HG02840 (cell line): ENCODE measurements at regions not wholly inside any gene's neighbourhood (a gene's known extent, or its start where the extent isn't known, plus 50 kb on each side); places are given as distances from the start of the nearest gene placed in this dataset.

Experiments
- ATAC-seq: cut with Tn5 transposase; IDR thresholded peaks from one replicate; pipeline ENCODE4 v1.9.1; 2021; ENCODE audit warnings: mild to moderate bottlenecking, moderate library complexity, moderate number of reproducible peaks; ENCODE audit not compliant: unreplicated experiment, low FRiP score

- ATAC-seq = no peak
Observed at GRCh38 chr22:46052801-46053562, 76.0 kb upstream of the WNT7B start.

DNA sequence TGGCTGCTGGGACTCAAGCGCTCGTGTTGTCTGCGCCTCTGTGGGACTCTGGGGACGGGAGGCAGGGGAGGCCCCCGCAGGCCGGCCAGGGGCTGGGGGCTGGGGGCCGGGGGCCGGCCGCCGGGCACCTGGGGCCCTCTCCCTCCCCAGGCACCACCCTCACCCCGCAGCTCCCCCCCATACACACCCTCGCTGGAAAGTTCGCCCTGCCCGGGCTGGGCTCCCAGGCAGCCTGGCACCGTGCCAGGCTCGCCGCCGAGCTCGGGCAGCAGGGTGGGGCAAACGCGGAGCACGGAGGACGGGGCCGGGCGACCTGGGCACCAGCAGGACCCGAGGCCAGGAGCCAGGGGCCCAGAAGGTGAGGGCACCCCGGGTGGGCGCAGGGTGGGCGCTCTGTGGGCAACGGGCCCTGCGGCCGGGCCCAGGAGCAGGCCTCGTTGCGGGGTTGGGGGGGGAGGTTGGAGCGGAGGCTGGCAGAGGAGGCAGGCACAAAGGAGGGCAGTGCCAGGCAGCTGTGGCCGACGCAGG, 76.7 kb upstream of the WNT7B start:
- ATAC-seq = no peak

DNA sequence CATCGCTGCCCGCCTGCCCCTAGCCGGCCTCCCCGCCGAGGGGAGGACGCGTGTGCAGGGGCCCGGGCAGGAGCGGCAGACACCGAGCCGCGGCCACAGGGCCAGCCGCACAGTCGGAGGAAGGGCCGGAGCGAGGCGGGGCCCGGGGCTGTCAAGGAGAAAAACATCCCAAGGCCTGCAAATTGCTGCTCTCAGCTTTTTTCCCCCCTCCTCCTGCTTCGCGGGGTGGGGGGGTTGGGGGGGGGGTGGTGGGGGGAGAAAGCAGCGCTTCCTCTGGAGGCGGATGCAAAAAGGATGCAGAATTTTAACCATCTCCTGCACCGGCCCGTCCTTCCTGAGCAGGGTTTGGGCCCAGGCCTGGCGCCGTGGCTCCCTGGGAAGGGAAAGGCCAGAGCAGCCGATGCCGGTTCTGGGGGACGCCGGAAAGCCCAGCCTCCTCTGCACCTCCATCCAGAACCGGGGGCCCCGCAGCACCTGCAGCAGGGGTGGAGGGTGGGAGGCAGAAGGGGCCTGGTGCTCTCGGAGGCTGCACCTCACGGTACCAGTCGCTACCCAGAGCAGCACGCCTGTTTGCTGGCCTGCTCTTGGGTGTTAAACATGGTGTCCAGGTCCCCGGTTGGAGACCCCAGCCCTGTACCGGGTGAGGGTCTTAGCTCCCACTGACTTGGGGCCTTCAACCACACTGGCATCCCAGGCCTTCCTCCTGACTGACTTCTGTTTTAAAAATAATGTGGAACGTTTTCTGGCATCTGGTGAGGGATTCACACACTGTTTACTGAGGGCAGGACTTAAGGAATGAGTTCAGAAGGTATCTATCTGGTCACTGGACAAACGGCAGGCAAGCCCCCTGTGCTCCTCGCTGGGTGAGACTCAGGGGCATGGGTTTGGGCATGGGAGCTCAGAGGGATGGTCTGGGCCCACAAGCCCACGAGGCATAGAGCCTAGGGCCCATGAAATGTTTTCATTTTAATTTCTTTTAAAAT, 77.4 kb upstream of the WNT7B start:
- no peak for ATAC-seq

DNA sequence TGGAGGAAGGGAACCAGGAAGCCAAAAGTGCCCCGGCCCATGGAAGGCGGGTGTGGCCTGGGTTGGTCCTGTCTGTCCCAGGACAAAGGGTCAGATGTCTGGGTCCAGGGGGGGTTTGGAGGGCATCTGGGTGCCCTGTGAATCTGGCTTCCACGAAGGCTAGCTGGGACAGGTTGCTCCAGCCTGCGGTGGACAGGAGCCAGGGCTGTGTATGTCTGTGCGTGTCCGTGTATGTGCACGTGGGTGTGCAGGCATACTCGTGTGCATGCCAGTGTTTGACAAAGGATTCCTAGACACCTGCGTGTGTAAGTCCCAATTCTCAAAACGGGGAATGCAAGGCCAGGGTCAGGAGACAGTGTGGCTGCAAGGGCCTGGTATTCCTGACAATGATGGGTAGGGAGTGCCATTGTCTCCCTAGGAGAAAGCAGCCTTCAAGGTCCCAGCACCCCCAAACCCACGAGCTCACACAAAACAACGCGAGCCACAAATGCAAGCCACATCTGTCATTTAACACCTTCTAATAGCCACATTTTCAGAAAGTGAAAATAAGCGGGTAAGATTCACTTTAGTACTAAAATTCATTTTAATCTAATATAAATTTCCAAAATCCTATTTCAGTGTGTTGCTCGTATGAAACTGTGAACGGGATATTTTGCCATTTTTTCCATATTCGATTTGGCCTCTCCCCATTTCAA, 78.4 kb upstream of the WNT7B start:
- no peak for ATAC-seq

DNA sequence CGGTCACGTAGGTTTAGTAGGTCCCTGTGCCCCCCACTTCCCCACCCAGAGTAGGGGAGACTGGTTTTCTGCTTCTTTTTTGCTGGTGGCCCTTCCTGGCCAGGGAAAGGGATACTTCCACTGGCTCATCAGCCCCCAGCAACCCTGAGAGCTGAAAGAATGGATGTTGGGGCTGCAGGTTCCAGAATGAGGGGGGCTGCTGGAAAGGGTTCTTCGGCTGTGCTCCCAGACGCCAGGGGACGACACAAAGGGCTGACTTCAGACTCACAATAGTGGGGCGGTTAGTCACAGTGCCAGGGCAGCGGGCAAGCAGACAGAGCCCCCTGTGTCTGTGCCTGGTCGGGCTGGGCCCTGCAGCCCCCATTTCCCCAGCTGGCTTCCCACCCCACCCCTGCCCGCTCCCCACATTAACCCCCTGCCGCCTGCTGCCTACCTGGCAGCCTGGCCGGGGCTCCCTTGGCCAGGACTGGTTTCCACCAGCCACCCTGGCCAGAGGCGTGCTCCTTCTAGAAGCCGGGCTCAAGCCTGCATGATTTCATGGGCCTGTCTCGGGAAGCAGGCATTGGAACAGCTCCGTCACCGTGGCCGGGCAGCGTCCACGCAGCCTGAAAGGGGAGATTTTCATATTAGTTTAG, 79.1 kb upstream of the WNT7B start:
- no peak for ATAC-seq

- no peak for ATAC-seq
Observed at GRCh38 chr22:46056546-46057245, 79.7 kb upstream of the WNT7B start.

DNA sequence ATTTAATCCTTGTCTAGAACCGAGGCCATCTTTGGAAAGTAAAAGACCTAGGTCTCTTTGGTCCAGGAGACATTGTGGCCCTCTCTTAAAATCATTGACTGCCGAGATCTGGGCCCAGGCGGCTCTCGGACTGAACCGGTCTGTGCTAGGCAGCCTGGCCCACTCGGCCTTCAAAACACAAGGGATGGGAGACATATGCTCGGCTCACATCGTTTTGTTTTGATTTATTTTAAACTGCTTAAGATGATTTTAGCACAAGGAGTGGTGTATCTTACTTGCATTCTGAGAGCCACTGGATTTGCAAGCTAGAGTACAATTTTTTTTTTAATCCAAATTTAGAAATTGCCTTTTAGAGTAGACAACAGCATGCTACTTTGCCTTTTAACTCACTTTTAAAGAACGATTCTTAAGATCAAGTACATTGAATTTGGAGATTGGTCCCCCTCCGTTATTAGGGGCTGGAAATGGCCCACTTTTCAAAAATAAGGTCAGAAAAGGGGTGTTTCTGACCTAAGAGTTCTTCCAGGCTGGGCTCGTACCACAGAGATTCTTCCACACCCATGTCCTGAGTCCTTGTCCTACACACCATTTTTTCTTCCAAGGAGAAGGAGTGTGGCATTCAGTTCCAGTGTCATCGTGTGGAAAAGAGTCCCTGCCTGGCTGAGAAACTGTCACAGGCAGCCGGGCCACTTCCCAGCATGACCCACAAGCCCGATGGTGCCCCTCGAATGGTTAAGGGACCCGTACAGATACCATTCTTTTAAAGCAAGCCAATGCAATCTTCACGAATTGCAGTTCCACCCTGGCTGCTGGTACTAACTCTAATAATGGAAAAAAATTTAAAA, 80.5 kb upstream of the WNT7B start:
- no peak for ATAC-seq

DNA sequence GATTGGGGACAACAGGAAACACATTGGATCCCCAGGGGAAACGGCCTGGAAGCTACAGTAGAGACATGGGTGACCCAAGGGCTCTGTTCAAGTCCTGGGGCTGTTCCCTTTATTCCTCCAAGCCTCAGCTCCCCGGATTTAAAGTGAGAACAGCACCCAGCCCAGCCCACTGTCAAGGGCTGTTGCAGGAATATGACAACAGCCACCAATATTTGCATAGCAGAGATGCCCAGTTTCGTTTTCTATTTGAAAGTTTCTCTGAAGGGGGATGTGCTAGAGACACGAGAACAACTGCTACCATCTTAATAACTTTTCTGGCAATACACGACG, 81.1 kb upstream of the WNT7B start:
- ATAC-seq = no peak

DNA sequence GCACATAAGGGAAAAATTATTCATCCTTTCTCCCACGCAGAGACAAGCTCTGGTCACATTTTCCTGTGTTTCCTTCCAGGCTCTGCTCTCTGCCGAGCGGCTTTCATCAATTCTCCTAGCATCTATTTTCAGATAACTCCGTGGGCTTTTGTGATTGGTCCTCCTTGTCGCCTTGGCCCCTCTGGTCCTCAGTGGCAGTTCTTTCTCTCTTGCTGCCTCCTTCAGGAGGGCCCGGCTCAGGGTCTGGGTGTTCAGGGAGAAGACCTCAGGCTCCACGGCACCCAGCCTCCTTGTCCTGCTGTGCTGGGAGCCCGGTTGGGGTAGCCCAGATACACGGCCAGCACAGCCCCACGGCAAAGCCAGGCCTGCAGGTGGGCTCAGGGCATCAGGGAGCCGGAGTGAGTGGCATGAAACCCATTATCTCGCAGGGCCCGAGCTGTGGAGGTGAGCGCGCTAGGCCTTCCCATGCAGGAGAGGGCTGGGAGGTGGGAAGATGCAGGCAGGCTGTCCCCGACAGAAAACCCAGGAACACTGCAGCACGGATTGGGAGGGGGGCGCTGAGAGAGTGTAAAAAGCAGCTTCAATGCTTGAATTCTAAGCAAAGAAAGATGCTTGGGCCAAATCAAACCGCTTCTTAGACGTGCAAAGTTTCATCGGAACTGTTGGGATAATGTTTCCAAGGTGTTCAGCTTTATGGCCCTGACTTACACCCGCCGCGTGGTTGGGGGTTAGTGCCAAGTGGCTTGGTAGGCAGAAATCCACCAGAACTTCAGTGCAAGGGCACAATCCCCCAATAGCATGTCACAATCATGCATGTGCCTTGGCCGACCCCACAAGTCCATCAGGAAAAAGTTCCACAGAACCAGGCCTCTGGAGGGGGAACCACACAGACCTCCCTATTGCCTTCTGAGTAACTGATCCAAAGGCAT, 81.9 kb upstream of the WNT7B start:
- ATAC-seq = no peak

DNA sequence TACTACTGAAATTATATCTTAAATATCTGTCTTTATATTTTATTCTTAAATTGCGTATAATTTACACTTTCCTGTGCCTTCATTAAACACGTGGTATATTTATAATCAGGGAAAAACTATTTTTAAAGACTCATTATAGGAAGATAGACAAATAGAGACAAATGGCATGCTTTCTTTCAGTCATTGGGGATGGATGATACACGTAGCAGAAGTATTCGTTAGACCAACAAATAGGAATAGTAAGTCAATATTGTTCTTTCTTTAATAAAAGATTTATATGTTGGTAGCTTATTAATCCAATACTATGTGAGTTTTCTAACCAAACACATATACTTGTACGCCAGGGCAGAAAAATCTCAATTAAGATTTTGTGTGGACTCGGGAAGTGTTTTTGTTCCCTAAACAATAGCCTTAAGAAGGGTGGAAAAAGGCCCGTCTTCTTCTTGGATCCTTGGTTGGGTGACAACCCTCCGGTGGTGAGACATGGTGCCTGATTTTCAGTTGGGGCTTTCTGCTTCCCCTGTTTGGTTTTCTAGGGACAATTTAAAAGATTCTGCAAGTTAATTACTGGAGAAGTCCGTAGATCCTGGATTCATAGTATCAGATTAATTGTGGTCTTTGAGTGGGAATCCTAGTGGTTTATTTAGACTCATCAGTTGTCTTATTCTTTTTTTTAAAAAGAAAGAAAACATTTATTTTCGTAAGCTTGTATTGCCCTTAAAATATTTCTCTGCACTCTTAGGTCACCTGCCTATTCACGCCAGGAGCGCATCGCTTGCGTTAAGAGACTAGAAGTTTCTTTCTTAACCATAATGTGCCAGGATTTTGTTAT, 83.5 kb upstream of the WNT7B start:
- ATAC-seq = no peak

GRCh38 chr22:46061124-46061500, 84.2 kb upstream of the WNT7B start:
- no peak for ATAC-seq

- no peak for ATAC-seq
Observed at GRCh38 chr22:46061501-46062231, 84.7 kb upstream of the WNT7B start.

DNA sequence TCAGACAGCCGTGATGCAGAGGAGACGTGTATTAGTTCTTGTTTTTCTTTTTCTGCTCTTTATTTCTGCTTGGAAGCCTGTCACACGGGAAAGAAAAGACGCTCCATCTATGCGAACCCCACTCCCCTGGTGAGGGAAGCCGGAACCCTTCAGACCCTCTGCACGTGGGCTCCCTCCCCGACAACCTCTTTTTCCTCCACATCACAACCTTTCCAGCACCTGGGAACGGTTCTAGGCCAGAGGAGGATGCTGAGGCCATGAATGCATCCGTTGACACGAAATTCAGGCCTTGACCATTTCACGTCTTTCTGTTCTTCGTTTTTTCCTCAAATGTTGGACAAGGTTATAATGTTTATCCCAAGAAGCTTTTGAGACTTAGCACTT, 85.3 kb upstream of the WNT7B start:
- no peak for ATAC-seq

DNA sequence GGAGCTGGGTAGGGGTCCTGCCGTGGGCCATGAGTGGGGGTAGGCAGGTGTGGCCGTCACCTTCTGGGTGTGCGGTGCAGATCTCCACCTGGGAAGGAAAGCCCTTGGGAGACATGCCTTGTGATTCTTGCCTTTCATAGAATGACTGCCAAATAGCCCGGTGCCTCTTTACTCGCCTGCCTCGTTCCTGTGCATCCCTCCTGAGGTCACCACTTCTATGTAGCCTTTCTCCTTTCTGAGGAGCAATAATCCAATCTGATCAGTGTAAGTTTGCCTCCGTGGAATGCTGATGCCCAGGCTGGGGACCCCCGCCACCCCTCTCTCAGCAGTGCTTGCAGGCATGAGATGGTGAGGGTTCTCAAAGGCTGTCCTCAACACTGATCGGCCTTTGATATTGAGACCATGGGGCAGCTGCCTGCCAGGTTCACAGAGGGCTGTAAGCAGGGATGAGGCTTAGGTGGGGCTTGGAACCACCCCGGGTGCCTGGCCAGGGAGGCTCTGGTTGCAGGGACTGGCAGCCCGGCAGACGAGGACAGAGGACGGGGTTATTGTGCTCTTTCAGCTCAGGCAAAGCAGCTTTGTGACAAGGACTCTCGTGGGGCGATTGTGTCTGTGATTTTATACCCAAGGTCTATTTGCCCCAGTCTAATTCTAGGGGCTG, 86.1 kb upstream of the WNT7B start:
- ATAC-seq = no peak

DNA sequence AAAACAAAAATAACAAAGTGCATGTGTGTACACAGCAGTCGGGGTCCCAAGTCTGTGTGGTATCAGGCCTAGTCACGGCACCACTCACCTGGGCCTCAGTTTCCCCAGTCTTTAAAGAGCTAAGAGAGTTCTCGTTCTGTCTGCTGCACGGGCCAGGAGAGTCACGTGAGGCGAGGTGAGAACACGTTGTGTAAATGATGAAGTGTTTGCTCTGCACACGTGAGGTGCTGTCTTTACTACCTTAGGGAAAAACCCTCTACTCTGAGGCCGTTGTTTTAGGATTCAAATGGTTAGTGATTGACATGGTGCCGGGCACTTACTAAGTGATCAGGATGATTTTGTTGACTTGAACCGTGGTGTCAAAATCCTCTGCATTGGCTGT, 86.5 kb upstream of the PPARA start:
- no peak for ATAC-seq
